NCI-H187 (cell line): ENCODE measurements at regions not wholly inside any gene's neighbourhood (a gene's known extent, or its start where the extent isn't known, plus 50 kb on each side); places are given as distances from the start of the nearest gene placed in this dataset.
"Not testable (repeated sequence)": the region's sequence is repeated elsewhere in the genome, so short reads cannot be mapped to it uniquely, and the experiment has no call there.

Source experiments
- DNase-seq, 2 experiments: peaks; one replicate each; lab custom pipeline; 2025; lab: John Stamatoyannopoulos, UW

- no peak for DNase-seq
Observed at GRCh38 chr20:48126227-48126740, 341.0 kb upstream of the SULF2 start.

- DNase-seq, result no peak
Observed at GRCh38 chr20:48124960-48125359, 339.7 kb upstream of the SULF2 start.

- DNase-seq, result no peak
Observed at GRCh38 chr20:48124181-48124782, 339.0 kb upstream of the SULF2 start.

- no peak for DNase-seq
Observed at GRCh38 chr20:48120120-48120519, 334.8 kb upstream of the SULF2 start.

GRCh38 chr20:48119389-48119788 lies 334.1 kb upstream of the SULF2 start:
- DNase-seq, result not testable (repeated sequence)

- DNase-seq, result no peak
Observed at GRCh38 chr20:48115502-48115901, 330.2 kb upstream of the SULF2 start.

- DNase-seq, result no peak
Observed at GRCh38 chr20:48107560-48107959, 322.3 kb upstream of the SULF2 start.

GRCh38 chr20:48106428-48106827 lies 321.1 kb upstream of the SULF2 start:
- no peak for DNase-seq

GRCh38 chr20:48105526-48105925 lies 320.2 kb upstream of the SULF2 start:
- DNase-seq, result no peak

GRCh38 chr20:48102931-48103660 lies 317.8 kb upstream of the SULF2 start:
- DNase-seq, result no peak

- no peak for DNase-seq
Observed at GRCh38 chr20:48102076-48102787, 317.0 kb upstream of the SULF2 start.

GRCh38 chr20:48100483-48100882 lies 315.2 kb upstream of the SULF2 start:
- no peak for DNase-seq

GRCh38 chr20:48098866-48099265 lies 313.6 kb upstream of the SULF2 start:
- no peak for DNase-seq

GRCh38 chr20:48098099-48098498 lies 312.8 kb upstream of the SULF2 start:
- DNase-seq, result no peak

- no peak for DNase-seq
Observed at GRCh38 chr20:48096957-48097890, 311.9 kb upstream of the SULF2 start.

- no peak for DNase-seq
Observed at GRCh38 chr20:48096212-48096875, 311.1 kb upstream of the SULF2 start.

GRCh38 chr20:48094944-48095343 lies 309.7 kb upstream of the SULF2 start:
- no peak for DNase-seq

GRCh38 chr20:48094196-48094749 lies 309.0 kb upstream of the SULF2 start:
- no peak for DNase-seq

- no peak for DNase-seq
Observed at GRCh38 chr20:48092596-48093280, 307.5 kb upstream of the SULF2 start.

GRCh38 chr20:48090784-48091183 lies 305.5 kb upstream of the SULF2 start:
- no peak for DNase-seq
